Stimulated activated CD8-positive, alpha-beta memory T cell treated with anti-CD3 and anti-CD28 coated beads, Interleukin-7, amount 100 ng/mL, for 48 hours (primary cell): ENCODE measurements at regions not wholly inside any gene's neighbourhood (a gene's known extent, or its start where the extent isn't known, plus 50 kb on each side); places are given as distances from the start of the nearest gene placed in this dataset.
"Not testable (repeated sequence)": the region's sequence is repeated elsewhere in the genome, so short reads cannot be mapped to it uniquely, and the experiment has no call there.

Source experiments
- DNase-seq, 2 donors: peaks; one replicate each; pipeline ENCODE4 v3.0.0-alpha.2; 2020; ENCODE audit warnings: low read depth in 1 of 2; ENCODE audit errors: extremely low read depth in 1 of 2

DNA sequence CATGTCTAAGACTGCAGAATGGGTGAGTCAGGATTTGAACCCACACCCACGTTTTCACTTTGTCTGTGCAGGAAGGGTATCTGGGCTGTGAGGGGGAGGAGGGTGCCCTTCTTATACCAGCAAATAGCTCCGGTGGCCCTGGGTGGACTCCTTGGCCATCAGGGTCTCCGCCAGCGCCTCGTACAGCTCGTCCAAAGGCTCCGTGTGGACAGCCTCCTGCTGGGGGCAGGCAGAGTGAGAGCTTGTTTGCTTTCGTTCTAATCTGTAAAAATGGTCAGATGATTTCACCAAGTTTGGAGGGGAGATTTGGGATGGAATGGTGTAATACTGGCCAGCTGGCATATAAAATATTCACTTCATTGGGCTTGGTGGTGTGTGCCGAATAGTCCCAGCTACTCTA is 111.7 kb upstream of the CCZ1B start:
- not testable (repeated sequence) for DNase-seq

DNA sequence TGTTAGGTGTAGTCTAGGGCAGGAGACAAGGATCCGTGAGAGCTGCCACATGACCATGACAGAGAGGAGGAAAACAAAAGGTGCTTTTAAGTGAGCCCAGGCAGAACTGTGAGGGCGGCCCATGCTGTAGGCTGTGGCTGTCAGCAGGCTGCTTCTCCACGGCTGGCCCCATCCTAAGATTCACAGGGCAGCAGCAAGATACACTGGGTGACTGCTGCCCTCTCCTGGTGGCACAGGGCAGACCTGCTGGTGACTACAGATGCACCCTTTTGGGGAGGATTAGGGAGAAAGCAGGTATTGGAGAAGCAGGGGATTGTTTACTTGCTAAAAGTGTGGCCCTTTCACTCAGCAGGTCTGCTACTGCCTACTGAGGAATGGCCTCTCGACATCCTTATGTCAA is 112.2 kb upstream of the CCZ1B start:
- peak in 1 of 2 donors; percentile 3 for DNase-seq

DNA sequence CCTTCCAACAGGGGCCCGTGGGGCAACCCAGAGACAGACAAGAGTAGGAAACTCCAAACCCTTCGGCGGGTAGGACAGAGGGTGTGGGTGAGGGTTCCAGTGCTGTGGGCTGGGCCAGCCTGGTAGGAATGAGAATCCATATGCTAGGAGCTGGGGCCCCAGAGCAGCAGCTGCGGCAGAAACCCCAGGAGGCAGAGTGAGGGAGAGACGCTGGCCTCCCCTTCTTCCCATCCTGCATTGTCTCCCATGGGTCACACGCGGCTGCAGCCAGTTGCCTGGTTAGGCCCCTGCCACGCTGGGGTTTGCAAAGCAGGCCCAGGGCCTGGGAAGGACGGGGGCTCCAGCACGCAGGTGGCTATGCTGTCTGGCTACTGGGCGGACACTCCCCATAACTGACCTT is 113.1 kb upstream of the CCZ1B start:
- DNase-seq = not testable (repeated sequence)

DNA sequence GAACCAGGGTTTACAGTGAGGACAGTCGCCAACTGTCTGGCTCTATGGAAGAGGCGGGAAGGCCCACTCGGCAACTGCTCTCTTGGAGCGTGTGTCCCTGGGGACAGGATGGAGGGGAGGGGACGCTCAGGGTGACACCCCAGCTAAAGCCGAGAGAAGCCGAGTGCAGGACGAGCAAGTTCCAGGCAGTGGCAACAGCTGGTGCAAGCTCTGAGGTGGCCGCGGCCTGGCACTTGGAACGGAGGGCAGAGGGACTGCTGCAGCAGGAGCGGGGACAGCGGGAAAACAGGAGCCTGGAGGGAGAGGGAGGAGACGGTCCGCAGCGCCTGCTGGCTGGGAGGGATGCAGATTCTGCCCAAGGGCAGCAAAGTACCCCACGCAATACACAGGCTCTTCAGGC is 113.8 kb upstream of the CCZ1B start:
- not testable (repeated sequence) for DNase-seq

DNA sequence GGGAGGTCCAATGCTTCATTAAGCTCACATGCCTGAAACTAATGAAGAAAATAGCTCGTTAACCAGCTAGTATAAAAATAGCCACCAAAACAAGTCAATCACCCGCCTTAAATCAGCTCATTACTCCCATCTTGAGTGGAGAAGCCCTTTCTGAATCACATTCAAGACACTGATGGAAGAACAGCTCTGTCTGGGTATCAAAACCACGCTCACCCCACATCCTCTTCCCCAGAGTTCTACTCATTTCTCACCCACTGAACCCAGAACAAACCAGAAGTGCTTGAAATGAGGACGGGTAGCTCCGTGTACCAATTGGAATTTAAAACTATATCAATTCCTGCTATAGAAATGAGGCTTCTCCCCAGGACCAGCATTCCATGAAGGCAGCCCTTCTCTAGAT is 120.8 kb upstream of the CCZ1B start:
- DNase-seq = not testable (repeated sequence)

DNA sequence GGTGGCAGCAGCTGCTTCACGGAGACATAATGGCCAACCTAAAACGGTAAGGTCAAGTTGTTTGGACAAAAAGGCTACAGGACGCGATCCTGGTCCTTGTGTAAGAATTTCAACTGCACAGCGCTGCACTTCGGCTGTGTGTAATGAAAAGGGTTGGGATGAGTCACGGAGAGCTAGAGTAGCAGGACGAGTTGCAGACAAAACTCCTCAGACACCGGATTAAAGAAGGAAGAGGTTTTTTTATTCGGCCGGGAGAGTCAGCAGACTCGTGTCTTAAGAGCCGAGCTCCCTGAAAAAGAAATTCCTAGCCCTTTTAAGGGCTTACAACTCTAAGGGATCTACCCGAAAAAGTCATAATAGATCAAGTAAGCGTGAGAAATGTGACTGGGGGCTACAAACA is 124.2 kb upstream of the CCZ1B start:
- not testable (repeated sequence) for DNase-seq

DNA sequence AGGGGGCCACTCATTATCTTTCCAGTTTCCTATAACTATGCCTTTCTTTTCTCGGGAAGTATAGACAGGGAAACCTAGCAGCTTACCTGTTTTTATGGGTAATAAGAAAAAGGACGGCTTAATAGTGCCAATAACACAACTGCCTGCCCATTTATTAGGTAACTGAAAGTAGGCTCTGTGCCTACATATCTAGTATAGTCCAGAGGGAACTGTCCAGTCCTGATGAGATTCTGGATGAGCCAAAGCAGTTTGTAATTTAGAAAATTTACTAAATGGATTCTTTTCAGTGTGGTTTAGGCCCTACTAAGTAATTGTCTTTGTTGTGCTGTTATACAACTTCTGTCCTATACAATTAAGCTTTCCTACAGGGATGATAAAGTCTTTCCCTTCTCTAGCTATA is 125.5 kb upstream of the CCZ1B start:
- DNase-seq = not testable (repeated sequence)

DNA sequence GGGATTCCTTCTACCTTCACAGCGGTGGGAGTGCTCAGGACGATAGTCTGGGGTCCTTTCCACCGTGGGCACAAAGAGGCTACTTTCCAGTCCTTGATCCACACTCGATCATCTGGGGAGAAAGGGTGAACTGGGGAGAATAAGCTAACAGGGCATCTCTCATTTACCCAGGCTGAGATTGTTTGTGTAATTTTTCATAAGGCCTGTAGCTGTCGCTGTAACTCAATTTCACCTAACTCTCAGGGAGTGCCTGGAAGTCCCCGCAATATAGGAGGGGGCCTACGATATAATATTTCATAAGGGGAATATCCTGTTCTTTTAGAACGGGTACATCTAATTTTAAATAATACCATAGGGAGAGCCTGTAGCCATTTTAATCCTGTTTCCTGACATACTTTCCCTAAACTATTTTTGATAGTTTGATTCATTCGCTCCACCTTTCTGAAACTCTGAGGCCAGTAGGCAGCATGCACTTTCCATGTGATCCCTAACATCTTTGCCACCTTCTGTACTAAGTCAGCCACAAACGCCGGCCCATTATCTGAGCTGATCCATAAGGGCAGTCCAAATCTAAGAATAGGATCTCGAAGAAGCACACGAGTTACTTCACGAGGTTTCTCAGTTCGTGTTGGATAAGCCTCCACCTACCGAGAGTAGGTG is 127.2 kb upstream of the CCZ1B start:
- DNase-seq = not testable (repeated sequence)

DNA sequence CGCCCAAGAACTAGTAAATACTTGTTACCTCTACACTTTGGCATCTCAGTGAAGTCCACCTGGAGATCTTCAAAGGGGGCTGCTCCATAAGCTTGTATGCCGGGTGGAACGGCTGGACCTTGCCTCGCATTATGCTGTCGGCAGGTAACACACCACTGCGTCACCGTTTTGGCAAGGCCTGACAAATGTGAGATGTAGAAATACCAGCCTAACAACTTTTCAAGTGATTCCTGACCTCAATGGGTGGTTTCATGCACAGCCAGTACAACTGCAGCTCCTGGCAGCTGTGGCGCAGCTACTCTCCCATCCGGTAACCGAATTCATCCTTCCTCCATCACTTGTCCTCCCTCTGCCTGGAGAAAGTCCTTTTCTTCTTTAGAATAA is 127.7 kb upstream of the CCZ1B start:
- DNase-seq = not testable (repeated sequence)

DNA sequence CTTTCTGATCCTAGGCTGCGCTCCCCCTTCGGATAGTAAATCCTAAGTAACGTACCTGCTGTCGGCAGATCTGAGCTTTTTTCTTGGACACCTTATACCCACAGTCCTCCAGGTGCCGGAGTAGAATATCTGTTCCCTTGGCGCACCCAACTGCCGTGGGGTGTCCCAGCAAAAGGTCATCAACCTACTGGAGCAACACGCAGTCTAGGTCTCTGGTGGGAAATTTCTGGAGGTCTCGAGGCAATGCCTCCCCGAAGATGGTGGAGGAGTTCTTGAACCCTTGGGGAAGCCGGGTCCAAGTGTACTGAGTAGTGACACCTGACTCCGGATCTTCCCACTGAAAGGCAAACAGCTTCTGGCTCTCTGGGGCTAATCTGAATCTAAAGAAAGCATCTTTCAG is 129.3 kb upstream of the CCZ1B start:
- not testable (repeated sequence) for DNase-seq

DNA sequence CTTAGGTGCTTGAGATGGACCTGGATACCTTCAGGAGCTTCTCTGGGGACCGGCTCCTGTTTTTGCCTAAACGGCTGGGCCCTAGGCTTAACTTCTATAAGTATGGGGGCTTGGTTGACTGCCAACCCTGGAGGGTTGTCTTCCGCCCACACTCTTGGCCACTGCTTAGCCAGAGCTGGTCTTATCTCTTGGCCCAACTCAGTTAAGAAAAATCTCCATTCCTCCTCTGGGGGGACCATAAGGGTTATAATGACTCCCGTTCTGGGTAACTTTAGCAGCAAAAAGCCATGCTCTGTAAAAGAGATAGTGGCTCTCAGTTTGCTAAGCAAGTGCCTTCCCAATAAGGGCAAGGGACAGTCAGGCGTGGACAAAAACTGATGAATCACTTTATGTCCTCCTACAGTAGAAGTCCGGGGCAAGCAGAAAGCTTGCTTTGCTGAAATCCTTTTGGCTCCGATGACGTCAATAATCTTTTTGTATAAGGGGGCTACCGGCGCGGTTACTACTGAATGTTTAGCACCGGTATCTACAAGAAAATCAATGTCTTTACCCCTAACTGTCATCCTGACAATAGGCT is 130.0 kb upstream of the CCZ1B start:
- not testable (repeated sequence) for DNase-seq

DNA sequence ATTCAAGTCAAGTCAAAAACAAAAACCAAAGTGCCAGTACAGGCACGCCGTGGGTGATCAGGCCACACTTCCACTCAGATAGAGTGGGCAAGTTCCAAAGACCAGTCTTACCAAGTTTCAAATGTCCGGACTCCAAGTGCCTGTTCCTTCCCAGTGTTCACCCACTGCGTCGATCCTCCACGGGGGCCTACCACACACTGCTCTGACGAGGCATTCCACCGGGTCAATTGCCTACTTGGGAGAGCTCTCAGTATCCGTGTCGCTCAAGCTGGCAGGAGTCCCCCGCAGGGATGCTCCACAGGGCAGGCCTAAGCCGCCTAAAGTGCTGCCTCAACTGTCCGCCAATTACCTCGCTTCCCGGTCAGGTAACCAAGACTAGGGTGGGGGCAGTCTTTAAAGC is 132.3 kb upstream of the CCZ1B start:
- not testable (repeated sequence) for DNase-seq

DNA sequence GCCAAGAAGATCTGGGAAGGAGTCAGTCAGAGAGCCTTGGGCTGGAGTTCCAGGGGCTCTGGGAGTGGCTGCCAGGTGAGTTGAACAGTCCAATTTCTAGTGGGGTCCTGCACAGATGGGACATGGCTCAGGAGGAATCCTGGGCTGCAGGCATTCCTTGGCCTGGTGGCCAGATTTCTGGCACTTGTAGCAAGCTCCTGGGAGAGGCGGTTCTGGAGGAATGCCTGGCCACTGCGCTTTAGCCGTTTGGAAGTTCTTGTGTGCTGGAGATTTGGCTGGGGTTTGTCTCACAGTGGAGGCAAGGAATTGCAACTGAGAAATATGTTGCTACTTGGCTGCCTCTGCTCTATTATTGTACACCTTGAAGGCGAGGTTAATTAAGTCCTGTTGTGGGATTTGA is 133.9 kb upstream of the CCZ1B start:
- DNase-seq = not testable (repeated sequence)

DNA sequence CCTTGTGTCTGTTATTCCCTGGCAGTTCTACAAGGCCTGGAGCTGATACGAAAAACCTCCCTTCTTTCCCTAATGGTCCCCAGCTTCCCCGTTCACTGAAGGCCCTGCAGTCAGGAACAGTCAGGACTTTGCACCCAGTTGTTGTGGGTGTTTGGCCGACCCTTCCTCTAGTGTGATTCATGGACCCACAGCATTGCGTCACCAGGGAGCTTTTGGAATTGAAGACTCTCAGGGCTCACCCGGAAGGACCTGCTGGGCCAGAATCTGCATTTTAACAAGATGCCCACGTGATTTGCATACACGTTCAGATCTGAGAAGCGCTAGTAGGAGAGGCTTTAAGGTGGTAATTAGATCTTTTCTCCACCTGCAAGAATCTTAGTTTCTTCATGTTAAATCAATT is 136.8 kb upstream of the CCZ1B start:
- DNase-seq = not testable (repeated sequence)

DNA sequence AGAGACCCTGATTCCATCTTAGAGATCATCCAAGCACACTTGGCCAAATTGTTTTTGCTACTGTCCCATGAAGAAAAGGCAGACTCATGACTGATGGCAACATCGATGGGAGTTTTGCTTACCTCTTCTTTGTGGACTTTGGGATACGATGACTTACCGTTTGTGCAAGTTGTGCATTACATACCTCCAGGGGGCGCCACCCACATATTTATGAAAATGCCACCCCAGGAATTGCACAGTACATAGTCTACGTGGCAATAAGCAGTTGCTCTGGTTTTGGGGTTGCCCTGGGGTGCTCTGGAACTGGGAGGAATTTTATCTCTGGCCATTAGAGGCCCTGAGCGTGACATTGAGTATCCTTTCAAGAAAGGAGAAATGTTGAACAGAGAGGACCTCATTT is 139.0 kb upstream of the CCZ1B start:
- DNase-seq = peak; percentile 6 to 35

DNA sequence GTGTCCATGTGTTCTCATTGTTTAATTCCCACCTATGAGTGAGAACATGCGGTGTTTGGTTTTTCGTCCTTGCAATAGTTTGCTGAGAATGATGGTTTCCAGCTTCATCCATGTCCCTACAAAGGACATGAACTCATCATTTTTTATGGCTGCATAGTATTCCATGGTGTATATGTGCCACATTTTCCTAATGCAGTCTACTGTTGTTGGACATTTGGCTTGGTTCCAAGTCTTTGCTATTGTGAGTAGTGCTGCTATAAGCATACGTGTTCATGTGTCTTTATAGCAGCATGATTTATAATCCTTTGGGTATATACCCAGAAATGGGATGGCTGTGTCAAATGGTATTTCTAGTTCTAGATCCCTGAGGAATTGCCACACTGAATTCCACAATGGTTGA is 144.1 kb upstream of the CCZ1B start:
- not testable (repeated sequence) for DNase-seq

DNA sequence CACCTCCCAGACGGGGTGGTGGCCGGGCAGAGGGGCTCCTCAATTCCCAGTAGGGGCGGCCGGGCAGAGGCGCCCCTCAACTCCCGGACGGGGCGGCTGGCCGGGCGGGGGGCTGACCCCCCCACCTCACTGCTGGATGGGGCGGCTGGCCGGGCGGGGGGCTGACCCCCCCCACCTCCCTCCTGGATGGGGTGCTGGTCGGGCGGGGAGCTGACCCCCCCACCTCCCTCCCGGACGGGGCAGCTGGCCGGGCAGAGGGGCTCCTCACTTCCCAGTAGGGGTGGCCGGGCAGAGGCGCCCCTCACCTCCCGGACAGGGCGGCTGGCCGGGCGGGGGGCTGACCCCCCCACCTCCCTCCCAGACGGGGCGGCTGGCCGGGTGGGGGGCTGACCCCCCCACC is 148.8 kb upstream of the CCZ1B start:
- DNase-seq = not testable (repeated sequence)

DNA sequence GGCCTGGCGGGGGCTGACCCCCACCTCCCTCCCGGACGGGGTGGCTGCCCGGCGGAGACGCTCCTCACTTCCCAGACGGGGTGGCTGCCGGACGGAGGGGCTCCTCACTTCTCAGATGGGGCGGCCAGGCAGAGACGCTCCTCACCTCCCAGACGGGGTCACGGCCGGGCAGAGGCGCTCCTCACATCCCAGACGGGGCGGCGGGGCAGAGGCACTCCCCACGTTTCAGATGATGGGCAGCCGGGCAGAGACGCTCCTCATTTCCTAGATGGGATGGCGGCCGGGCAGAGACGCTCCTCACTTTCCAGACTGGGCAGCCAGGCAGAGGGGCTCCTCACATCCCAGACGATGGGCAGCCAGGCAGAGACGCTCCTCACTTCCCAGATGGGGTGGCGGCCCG is 149.3 kb upstream of the CCZ1B start:
- DNase-seq = not testable (repeated sequence)

DNA sequence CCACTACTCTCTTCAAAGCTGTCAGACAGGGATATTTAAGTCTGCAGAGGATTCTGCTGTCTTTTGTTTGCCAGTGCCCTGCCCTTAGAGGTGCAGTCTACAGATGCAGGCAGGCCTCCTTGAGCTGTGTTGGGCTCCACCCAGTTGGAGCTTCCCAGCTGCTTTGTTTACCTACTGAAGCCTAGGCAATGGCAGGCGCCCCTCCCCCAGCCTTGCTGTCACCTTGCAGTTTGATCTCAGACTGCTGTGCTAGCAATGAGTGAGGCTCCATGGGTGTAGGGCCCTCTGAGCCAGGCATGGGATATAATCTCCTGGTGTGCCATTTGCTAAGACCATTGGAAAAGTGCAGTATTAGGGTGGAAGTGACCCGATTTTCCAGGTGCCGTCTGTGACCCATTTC is 151.3 kb upstream of the CCZ1B start:
- DNase-seq = not testable (repeated sequence)

DNA sequence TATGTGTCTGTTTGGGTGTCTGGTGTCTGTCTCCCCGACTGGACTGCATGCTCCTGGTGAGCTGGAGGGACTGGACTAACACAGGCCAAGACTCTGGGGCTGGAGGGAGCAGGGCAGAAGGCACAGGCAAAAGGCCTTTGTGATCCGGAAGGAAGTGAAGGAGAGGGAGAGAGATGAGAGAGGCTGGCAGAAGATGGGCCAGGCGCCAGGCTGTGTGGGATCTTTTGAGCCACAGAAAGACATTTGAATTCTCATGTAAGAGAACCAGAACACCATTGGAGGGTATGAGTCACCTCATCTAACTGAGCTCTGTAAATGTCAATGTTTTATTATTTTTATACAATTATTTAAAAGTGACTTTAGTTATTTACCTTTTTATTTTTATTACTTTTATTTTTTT is 152.3 kb upstream of the CCZ1B start:
- not testable (repeated sequence) for DNase-seq

DNA sequence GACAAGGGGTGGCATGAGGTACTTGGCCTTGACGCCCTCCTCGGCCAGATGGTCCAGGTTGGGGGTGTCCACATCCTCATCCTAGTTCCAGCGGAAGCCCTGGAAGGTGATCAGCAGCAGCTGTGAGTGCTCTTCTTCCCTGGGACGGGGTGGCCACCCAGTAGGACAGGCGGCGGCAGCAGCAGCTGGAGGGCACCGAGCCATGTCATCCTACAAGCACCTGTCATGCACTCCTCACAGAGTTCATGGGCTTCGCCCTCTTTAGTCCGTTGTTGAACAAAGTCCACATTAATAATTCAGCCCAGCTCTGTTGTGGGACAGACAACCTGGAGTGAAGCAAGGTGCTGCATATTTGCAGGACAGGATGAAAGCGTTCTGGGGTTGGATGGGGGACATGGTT is 153.4 kb upstream of the CCZ1B start:
- not testable (repeated sequence) for DNase-seq

DNA sequence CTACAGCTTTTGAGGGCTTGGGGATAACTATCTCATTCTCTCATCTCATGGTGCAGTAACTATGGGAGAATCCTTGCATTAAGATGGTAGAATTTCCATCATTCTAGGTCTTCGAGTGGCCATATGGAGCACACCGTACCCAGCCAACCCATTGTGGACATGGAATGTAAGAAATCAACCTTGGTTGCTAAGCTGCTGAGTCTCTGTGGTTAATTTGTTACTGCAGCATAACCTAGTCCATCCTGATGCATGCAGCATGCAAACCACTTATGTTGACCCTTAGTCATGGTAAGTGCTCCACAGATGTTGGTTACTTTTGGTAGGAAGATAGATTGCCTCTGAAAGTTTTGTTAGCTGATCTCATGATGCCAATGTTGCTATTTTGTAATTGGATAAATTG is 156.3 kb upstream of the CCZ1B start:
- not testable (repeated sequence) for DNase-seq

DNA sequence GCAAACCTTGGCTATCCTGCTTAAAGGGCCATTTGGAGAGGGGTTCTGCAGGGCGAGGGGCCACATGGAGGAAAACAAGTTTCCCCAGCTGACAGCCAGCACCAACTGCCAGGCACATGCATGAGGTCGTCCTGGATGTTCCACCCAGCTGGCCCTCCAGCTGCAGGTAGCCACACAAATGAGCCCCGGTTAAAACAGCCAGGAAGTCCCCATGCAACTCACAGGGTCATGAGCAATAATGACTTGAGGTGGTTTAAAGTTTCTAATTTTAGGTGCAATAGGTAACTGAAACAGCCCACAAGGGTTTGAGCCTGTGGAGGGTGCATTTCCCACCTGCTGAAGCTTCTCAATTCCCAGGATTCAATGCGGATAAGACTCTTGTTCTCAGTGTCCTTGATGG is 160.8 kb upstream of the CCZ1B start:
- not testable (repeated sequence) for DNase-seq
